Right lobe of liver (tissue), 6 donors: ENCODE measurements at regions not wholly inside any gene's neighbourhood (a gene's known extent, or its start where the extent isn't known, plus 50 kb on each side); places are given as distances from the start of the nearest gene placed in this dataset.

ENCODE experiments used
- ATAC-seq, 4 donors: fragments of 200-7000 bp; cut with Tn5 transposase; one replicate each; pipeline ENCODE4 v1.9.1; 2020; ENCODE audit warnings: mild to moderate bottlenecking in 4 of 4, moderate library complexity in 4 of 4
- DNase-seq, 3 donors: peaks; one replicate each; pipeline ENCODE4 v3.0.0-alpha.2; 2020
- H3K27ac ChIP-seq, 3 donors: fragments of 200-600 bp; one replicate each; pipeline ENCODE4 v1.8.0; 2022
- H3K27me3 ChIP-seq, 2 donors: fragments of 200-600 bp; one replicate each; pipeline ENCODE4 v1.8.0; 2022
- H3K36me3 ChIP-seq, 4 donors: fragments of 200-600 bp; sonication (generic) in 1 of 4; one replicate each; pipeline versions ENCODE4 v1.5.1 to v1.8.0; 2017 to 2022; ENCODE audit warnings: control low read depth in 1 of 4
- H3K4me1 ChIP-seq, 4 donors: fragments of 200-600 bp; sonication (generic) in 1 of 4; one replicate each; pipeline versions ENCODE4 v1.5.1 to v1.8.0; 2017 to 2022; ENCODE audit warnings: control low read depth in 1 of 4
- H3K4me3 ChIP-seq, 3 donors: fragments of 200-600 bp; one replicate each; pipeline ENCODE4 v1.8.0; 2022
- H3K9me3 ChIP-seq, 4 donors: fragments of 200-600 bp; sonication (generic) in 1 of 4; one replicate each; pipeline versions ENCODE4 v1.5.1 to v1.8.0; 2017 to 2022; ENCODE audit warnings: control low read depth in 1 of 4
- POLR2A ChIP-seq: fragments of 450-650 bp; IDR thresholded peaks from one replicate; pipeline ENCODE4 v1.6.1; 2017; ENCODE audit warnings: antibody characterized with exemption, mild to moderate bottlenecking
- WGBS: methylation state at CpG from one replicate; pipeline ENCODE4 v1.1.6; 2018; ENCODE audit warnings: low coverage, low lambda C conversion rate; ENCODE audit not compliant: insufficient coverage; ENCODE audit errors: missing lambda C conversion rate; 5-methylcytosine and 5-hydroxymethylcytosine counted together
- intact Hi-C, 2 donors: fragments of 100-400 bp; cut with DNase I; formaldehyde crosslinking; loops; one replicate each; pipeline versions ENCODE4 v1.11.2 to v1.14.1; 2022
- TF ChIP-seq, protein P1 (sequence below), 4 donors: fragments of 200-600 bp in 3 of 4; fragments of 450-650 bp in 1 of 4; IDR thresholded peaks; one replicate each; pipeline versions ENCODE4 v1.5.1 to v1.8.0; 2016 to 2022; ENCODE audit warnings: antibody characterized with exemption in 4 of 4, mild to moderate bottlenecking in 2 of 4
- donor health status: DM: no; HTN: yes; CAD: no.
- donor health status: DM: no; HTN: no; CAD: no.
- donor health status: DM: no; HTN: no; CAD: no.
- donor health status: DM: no; HTN: yes; CAD: no.
- donor health status: DM: no; HTN: yes; CAD: no.

DNA sequence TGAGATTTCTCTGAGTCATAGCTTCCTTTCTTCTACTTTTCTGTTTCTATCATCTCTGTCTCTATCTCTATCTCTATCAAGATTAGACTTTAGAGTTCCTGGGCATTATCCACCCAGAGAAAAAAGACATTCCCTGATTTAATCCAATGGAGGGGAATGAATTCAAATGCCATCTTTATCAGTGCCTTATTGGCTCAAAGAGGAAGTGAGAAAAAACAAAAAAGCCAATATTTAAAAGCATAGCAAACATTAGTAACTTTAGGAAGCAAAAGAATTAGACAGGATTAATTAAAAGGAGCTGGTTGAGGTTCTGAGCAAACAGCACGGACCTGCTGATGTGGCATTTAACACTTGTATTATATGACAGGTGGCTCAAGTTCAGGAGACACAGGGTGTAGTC is 736.5 kb downstream of the REEP3 start:
- H3K27ac ChIP-seq = no peak overlapping the region
- H3K27me3 ChIP-seq = no peaks in the 10 kb centered on the region
- ATAC-seq = no peak
- H3K9me3 ChIP-seq = no peaks in the 10 kb centered on the region
- no peaks in the 10 kb centered on the region for H3K36me3 ChIP-seq
- intact Hi-C loops = no loop called here
- TF ChIP-seq, protein P1, sequence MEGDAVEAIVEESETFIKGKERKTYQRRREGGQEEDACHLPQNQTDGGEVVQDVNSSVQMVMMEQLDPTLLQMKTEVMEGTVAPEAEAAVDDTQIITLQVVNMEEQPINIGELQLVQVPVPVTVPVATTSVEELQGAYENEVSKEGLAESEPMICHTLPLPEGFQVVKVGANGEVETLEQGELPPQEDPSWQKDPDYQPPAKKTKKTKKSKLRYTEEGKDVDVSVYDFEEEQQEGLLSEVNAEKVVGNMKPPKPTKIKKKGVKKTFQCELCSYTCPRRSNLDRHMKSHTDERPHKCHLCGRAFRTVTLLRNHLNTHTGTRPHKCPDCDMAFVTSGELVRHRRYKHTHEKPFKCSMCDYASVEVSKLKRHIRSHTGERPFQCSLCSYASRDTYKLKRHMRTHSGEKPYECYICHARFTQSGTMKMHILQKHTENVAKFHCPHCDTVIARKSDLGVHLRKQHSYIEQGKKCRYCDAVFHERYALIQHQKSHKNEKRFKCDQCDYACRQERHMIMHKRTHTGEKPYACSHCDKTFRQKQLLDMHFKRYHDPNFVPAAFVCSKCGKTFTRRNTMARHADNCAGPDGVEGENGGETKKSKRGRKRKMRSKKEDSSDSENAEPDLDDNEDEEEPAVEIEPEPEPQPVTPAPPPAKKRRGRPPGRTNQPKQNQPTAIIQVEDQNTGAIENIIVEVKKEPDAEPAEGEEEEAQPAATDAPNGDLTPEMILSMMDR (IDR thresholded peaks at IDR 0.05) = no peak
- TF ChIP-seq POLR2A = no peak
- 45% methylated on average over 1 of the region's 1 CpG for WGBS
- no peaks in the 10 kb centered on the region for H3K4me1 ChIP-seq
- H3K4me3 ChIP-seq = no peak overlapping the region
- DNase-seq = no peak

DNA sequence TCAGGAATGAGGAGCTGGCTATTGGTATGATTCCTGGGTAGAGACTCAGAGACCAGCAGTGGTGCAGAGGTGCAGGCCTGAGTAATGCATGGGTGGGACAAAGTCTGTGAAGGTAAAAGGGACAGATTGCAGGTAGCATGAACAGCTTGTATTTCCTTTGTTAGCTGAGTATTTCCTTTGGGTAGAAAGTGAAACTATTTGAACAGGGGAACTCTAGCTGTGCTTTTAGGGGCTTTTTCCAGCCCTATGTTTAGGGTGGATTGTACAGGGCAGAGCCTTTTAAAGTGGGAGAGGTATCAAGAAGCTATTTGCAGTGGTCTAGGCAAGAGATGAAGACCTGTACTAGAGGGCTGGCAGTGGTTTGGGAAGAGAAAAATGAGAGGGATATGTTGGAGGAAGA is 739.9 kb downstream of the REEP3 start:
- Histone ChIP-seq H3K9me3 (no peaks in the 10 kb centered on the region), H3K27ac (no peak overlapping the region), H3K27me3 (no peaks in the 10 kb centered on the region), H3K36me3 (no peaks in the 10 kb centered on the region), H3K4me3 (no peak overlapping the region), H3K4me1 (no peaks in the 10 kb centered on the region)
- intact Hi-C loops = no loop called here
- ATAC-seq (no peak), DNase-seq (no peak)
- no peak for TF ChIP-seq POLR2A
- TF ChIP-seq, protein P1 (IDR thresholded peaks at IDR 0.05) = no peak

DNA sequence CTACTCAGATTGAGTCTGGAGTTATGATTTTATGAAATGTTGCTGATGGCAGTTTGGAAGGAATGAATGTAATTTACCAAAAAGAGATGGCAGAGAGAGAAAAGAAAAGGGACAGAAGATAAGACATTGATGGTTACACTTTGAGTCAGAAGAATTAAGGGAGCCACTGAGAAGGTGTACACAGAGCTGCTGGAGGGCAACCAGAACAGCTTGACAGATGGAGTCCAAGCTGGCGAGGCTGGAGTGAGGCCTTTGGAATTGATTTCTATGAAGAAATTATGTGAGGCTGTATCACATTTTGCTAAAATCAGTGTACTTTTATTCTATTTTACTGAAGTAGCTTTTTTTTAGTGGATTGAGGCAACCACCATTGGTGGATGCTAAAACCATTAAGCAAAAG is 740.5 kb downstream of the REEP3 start:
- Histone ChIP-seq H3K27ac (no peak overlapping the region), H3K9me3 (no peaks in the 10 kb centered on the region), H3K27me3 (no peaks in the 10 kb centered on the region), H3K36me3 (no peaks in the 10 kb centered on the region), H3K4me1 (no peaks in the 10 kb centered on the region), H3K4me3 (no peak overlapping the region)
- intact Hi-C loops = no loop called here
- DNase-seq = no peak
- TF ChIP-seq, protein P1 (IDR thresholded peaks at IDR 0.05) = no peak
- no peak for TF ChIP-seq POLR2A
- no peak for ATAC-seq
- WGBS = 86% methylated on average over 1 of the region's 1 CpG

DNA sequence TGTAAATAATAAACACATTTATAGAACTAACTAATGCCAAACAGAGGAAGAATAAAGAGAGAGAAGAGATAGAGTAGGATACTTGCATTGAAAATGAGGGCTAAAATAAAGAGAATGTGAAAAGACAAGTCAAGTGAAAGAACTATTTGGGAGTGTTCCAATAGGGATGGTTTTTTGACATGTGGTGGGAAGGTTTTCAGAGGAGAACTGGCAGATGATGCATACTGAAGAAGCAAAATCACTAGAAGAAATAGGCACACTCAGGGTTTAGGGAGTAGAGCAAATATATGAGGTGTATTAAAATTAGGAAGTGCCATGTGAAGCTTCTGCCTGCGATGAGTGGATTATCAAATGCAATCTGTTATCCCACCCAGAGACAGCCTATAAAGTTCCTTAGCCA is 744.8 kb downstream of the REEP3 start:
- H3K4me3 ChIP-seq = no peak overlapping the region
- no peak overlapping the region for H3K27ac ChIP-seq
- WGBS = 67% methylated on average over 1 of the region's 1 CpG
- H3K4me1 ChIP-seq = no peaks in the 10 kb centered on the region
- no peaks in the 10 kb centered on the region for H3K36me3 ChIP-seq
- TF ChIP-seq, protein P1 (IDR thresholded peaks at IDR 0.05) = no peak
- TF ChIP-seq POLR2A = no peak
- no peak for DNase-seq
- no peaks in the 10 kb centered on the region for H3K9me3 ChIP-seq
- no peak for ATAC-seq
- no peaks in the 10 kb centered on the region for H3K27me3 ChIP-seq
- intact Hi-C loops = no loop called here

DNA sequence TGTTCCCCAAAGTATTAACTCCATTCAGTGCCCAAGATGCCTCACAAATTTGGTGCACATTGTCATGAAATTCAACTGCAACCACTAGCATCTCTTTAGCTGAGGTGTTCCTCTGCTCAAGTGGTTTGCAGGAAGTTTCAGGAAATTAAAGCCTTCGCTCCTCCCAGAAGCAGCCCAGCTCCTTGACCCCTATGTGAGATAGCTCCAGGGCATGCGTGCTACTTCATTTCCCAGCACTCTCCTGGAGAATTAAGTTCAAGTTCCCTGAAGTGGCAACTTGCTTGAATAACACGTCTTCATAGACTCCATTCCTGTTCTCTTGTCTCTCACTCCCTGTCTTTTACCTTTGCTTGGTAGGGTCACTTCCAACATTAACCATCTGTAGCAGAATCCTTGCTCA is 750.3 kb downstream of the REEP3 start:
- H3K27me3 ChIP-seq = no peaks in the 10 kb centered on the region
- WGBS = 48% methylated on average over 2 of the region's 3 CpGs
- H3K4me3 ChIP-seq = no peak overlapping the region
- no peaks in the 10 kb centered on the region for H3K4me1 ChIP-seq
- TF ChIP-seq, protein P1 (IDR thresholded peaks at IDR 0.05) = no peak
- no peak for TF ChIP-seq POLR2A
- H3K9me3 ChIP-seq = no peaks in the 10 kb centered on the region
- ATAC-seq = no peak
- H3K36me3 ChIP-seq = no peaks in the 10 kb centered on the region
- H3K27ac ChIP-seq = no peak overlapping the region
- no peak for DNase-seq
- intact Hi-C loops = no loop called here
